ENCODE measurements at regions not wholly inside any gene's neighbourhood (a gene's known extent, or its start where the extent isn't known, plus 50 kb on each side); places are given as distances from the start of the nearest gene placed in this dataset.

DNA sequence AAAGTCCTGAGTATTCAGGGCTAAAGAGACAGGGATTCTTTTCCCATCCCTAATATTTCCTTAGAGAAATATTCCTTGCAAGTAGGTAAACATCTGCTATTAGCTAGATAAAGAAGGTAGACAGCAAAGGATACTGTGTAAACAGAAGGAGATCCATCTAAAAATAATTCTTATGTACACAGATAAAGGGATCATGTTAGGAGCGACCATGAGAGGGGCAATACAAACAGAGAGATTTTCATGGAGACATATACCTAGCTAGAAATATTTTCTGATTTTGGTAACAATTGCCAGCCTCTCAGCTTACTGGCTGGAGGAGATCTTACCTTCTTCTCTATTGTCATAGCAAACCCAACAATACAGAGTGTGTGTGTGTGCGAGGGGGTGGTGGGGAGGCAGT lies 184.6 kb upstream of the DMAC1 start:
- TF ChIP-seq, protein P1, sequence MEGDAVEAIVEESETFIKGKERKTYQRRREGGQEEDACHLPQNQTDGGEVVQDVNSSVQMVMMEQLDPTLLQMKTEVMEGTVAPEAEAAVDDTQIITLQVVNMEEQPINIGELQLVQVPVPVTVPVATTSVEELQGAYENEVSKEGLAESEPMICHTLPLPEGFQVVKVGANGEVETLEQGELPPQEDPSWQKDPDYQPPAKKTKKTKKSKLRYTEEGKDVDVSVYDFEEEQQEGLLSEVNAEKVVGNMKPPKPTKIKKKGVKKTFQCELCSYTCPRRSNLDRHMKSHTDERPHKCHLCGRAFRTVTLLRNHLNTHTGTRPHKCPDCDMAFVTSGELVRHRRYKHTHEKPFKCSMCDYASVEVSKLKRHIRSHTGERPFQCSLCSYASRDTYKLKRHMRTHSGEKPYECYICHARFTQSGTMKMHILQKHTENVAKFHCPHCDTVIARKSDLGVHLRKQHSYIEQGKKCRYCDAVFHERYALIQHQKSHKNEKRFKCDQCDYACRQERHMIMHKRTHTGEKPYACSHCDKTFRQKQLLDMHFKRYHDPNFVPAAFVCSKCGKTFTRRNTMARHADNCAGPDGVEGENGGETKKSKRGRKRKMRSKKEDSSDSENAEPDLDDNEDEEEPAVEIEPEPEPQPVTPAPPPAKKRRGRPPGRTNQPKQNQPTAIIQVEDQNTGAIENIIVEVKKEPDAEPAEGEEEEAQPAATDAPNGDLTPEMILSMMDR (IDR thresholded peaks at IDR 0.05) = no peak
- TF ChIP-seq POLR2A (IDR thresholded peaks at IDR 0.05) = no peak
